Gastroesophageal sphincter (tissue), 3 donors: ENCODE measurements at regions not wholly inside any gene's neighbourhood (a gene's known extent, or its start where the extent isn't known, plus 50 kb on each side); places are given as distances from the start of the nearest gene placed in this dataset.

Experiments
- CTCF ChIP-seq, 4 experiments: fragments of 200-600 bp in 2 of 4; fragments of 450-650 bp in 2 of 4; sonication (generic) in 1 of 4; IDR thresholded peaks; one replicate each; pipeline ENCODE4 v1.5.1; 2017 to 2019; ENCODE audit warnings: antibody characterized with exemption in 4 of 4, mild to moderate bottlenecking in 2 of 4, moderate library complexity in 2 of 4
- EP300 ChIP-seq: sonication (generic); formaldehyde crosslinking; IDR thresholded peaks from one replicate; pipeline ENCODE4 v1.6.1; 2017; ENCODE audit warnings: antibody characterized with exemption, mild to moderate bottlenecking
- POLR2AphosphoS5 ChIP-seq: sonication (generic); formaldehyde crosslinking; IDR thresholded peaks from one replicate; pipeline ENCODE4 v1.6.1; 2017; ENCODE audit warnings: antibody characterized with exemption

GRCh38 chr6:105974986-105975385, 111.2 kb upstream of the PRDM1 start:
- TF ChIP-seq CTCF (IDR thresholded peaks at IDR 0.05) (no peak), EP300 (no peak), POLR2AphosphoS5 (no peak)
